GM19328 (cell line): ENCODE measurements at regions not wholly inside any gene's neighbourhood (a gene's known extent, or its start where the extent isn't known, plus 50 kb on each side); places are given as distances from the start of the nearest gene placed in this dataset.
"Not testable (repeated sequence)": the region's sequence is repeated elsewhere in the genome, so short reads cannot be mapped to it uniquely, and the experiment has no call there.

ENCODE experiments used
- ATAC-seq: cut with Tn5 transposase; IDR thresholded peaks from one replicate; pipeline ENCODE4 v1.9.1; 2021; ENCODE audit warnings: mild to moderate bottlenecking, moderate library complexity; ENCODE audit not compliant: unreplicated experiment

- no peak for ATAC-seq
These were observed 136.5 kb upstream of the GPR12 start for GRCh38 chr13:26896986-26897668.

- no peak for ATAC-seq
These were observed 135.4 kb upstream of the GPR12 start for GRCh38 chr13:26895808-26896466.

- ATAC-seq = no peak
These were observed 134.7 kb upstream of the GPR12 start for GRCh38 chr13:26895081-26895807.

- no peak for ATAC-seq
These were observed 128.0 kb upstream of the GPR12 start for GRCh38 chr13:26888632-26889031.

GRCh38 chr13:26887594-26887993 is 127.0 kb upstream of the GPR12 start:
- no peak for ATAC-seq

- ATAC-seq = no peak
These were observed 123.1 kb upstream of the GPR12 start for GRCh38 chr13:26883613-26884257.

GRCh38 chr13:26882731-26883130 is 122.1 kb upstream of the GPR12 start:
- no peak for ATAC-seq

GRCh38 chr13:26881154-26881553 is 120.6 kb upstream of the GPR12 start:
- ATAC-seq = no peak

GRCh38 chr13:26880735-26881134 is 120.1 kb upstream of the GPR12 start:
- ATAC-seq = no peak

GRCh38 chr13:26878438-26878837 is 117.9 kb upstream of the GPR12 start:
- ATAC-seq = no peak

- ATAC-seq = no peak
These were observed 112.8 kb upstream of the GPR12 start for GRCh38 chr13:26873386-26873698.

- no peak for ATAC-seq
These were observed 112.2 kb upstream of the GPR12 start for GRCh38 chr13:26872525-26873385.

GRCh38 chr13:26867451-26868091 is 107.0 kb upstream of the GPR12 start:
- ATAC-seq = no peak

- no peak for ATAC-seq
These were observed 104.0 kb upstream of the GPR12 start for GRCh38 chr13:26864576-26864975.

GRCh38 chr13:26861941-26862340 is 101.4 kb upstream of the GPR12 start:
- no peak for ATAC-seq

GRCh38 chr13:26855921-26856320 is 95.3 kb upstream of the GPR12 start:
- ATAC-seq = no peak

- no peak for ATAC-seq
These were observed 94.5 kb upstream of the GPR12 start for GRCh38 chr13:26855071-26855470.

- ATAC-seq = no peak
These were observed 92.7 kb upstream of the GPR12 start for GRCh38 chr13:26853323-26853722.

GRCh38 chr13:26847281-26847680 is 86.7 kb upstream of the GPR12 start:
- no peak for ATAC-seq

GRCh38 chr13:26845063-26845462 is 84.5 kb upstream of the GPR12 start:
- ATAC-seq = not testable (repeated sequence)
